ENCODE measurements at regions not wholly inside any gene's neighbourhood (a gene's known extent, or its start where the extent isn't known, plus 50 kb on each side); places are given as distances from the start of the nearest gene placed in this dataset.

DNA sequence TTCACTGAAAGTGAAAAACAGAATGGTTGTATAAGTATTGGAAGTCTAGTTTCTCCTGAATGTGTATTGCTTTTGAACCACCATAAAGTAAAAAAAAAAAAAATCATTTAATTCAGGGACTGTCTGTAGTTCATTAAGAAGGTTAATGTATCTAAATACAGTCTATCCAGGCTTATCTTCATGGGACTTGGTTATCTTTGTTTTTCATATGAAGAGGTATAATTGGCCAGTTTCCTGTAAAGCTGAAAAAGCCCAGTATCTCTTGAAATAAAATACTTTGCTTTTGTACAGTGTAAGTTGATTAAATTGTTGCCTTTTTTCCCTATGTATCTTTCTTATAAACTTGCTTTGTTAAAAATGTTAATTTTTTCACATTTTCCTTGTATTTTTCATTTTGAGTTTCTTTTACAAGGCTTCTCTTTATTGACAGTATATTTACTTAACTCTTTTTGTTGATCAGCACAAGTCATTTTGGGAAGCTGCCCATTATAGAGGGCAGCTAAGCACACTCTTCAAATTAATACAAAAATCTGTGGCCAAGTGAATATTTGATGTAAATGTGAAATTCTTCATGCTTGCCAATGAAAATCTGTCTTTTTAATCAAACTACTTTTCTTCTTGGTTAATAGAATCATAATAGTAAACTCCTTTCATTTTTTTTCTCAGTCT, 156.0 kb downstream of the TMTC3 start:
- TF ChIP-seq, protein P1, sequence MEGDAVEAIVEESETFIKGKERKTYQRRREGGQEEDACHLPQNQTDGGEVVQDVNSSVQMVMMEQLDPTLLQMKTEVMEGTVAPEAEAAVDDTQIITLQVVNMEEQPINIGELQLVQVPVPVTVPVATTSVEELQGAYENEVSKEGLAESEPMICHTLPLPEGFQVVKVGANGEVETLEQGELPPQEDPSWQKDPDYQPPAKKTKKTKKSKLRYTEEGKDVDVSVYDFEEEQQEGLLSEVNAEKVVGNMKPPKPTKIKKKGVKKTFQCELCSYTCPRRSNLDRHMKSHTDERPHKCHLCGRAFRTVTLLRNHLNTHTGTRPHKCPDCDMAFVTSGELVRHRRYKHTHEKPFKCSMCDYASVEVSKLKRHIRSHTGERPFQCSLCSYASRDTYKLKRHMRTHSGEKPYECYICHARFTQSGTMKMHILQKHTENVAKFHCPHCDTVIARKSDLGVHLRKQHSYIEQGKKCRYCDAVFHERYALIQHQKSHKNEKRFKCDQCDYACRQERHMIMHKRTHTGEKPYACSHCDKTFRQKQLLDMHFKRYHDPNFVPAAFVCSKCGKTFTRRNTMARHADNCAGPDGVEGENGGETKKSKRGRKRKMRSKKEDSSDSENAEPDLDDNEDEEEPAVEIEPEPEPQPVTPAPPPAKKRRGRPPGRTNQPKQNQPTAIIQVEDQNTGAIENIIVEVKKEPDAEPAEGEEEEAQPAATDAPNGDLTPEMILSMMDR (IDR thresholded peaks at IDR 0.05): no peak
- TF ChIP-seq EZH2phosphoT487 (IDR thresholded peaks at IDR 0.05): no peak
- TF ChIP-seq EZH2 (IDR thresholded peaks at IDR 0.05): no peak
